Astrocyte (in vitro differentiated cells and primary cell): ENCODE measurements at regions not wholly inside any gene's neighbourhood (a gene's known extent, or its start where the extent isn't known, plus 50 kb on each side); places are given as distances from the start of the nearest gene placed in this dataset.
"Not testable (repeated sequence)": the region's sequence is repeated elsewhere in the genome, so short reads cannot be mapped to it uniquely, and the experiment has no call there.

ENCODE experiments used
- DNase-seq: peaks from one replicate; pipeline ENCODE4 v3.0.0-alpha.2; 2010; ENCODE audit warnings: low read depth
- FAIRE-seq: peaks from 2 replicates; lab custom pipeline; 2011; peaks lifted over from hg19 to GRCh38; lab: Jason Lieb, UNC
- H2AFZ ChIP-seq: 2 replicates; pipeline ENCODE4 v1.6.0; 2012; ENCODE audit warnings: low read depth, low read length, inconsistent platforms
- H3K27ac ChIP-seq: 2 replicates; pipeline ENCODE4 v1.5.1; 2011; ENCODE audit warnings: low read depth, low read length, inconsistent platforms
- H3K27me3 ChIP-seq: 2 replicates; pipeline ENCODE4 v1.6.0; 2011; ENCODE audit warnings: low read length, inconsistent platforms; ENCODE audit not compliant: insufficient read depth
- H3K36me3 ChIP-seq: 2 replicates; pipeline ENCODE4 v1.5.1; 2011; ENCODE audit warnings: low read length, inconsistent platforms; ENCODE audit not compliant: insufficient read depth
- H3K4me1 ChIP-seq: 2 replicates; pipeline ENCODE4 v1.5.1; 2011; ENCODE audit warnings: low read length, inconsistent platforms; ENCODE audit not compliant: insufficient read depth
- H3K4me2 ChIP-seq: 2 replicates; pipeline ENCODE4 v1.6.0; 2012; ENCODE audit warnings: low read length, inconsistent platforms
- H3K4me3 ChIP-seq: 2 replicates; pipeline ENCODE4 v1.5.1; 2011; ENCODE audit warnings: low read depth, mild to moderate bottlenecking, low read length, inconsistent platforms; ENCODE audit not compliant: insufficient read depth
- H3K79me2 ChIP-seq: 2 replicates; pipeline ENCODE4 v1.6.0; 2012; ENCODE audit warnings: mild to moderate bottlenecking, low read length, inconsistent platforms; ENCODE audit not compliant: insufficient read depth
- H3K9ac ChIP-seq: 2 replicates; pipeline ENCODE4 v1.6.0; 2012; ENCODE audit warnings: mild to moderate bottlenecking, low read length, inconsistent platforms
- H3K9me3 ChIP-seq: 2 replicates; pipeline ENCODE4 v1.5.1; 2012; ENCODE audit warnings: low read depth, mild to moderate bottlenecking, low read length, inconsistent platforms; ENCODE audit not compliant: insufficient read depth
- H4K20me1 ChIP-seq: 2 replicates; pipeline ENCODE4 v1.6.0; 2012; ENCODE audit warnings: low read length, inconsistent platforms; ENCODE audit not compliant: insufficient read depth
- H3K27ac Mint-ChIP-seq: one replicate; pipeline ENCODE4 v1.8.0; 2021; ENCODE audit warnings: mild to moderate bottlenecking, mixed read lengths; ENCODE audit not compliant: unreplicated experiment
- H3K27me3 Mint-ChIP-seq: one replicate; pipeline ENCODE4 v1.8.0; 2021; ENCODE audit warnings: low read depth, mixed read lengths; ENCODE audit not compliant: unreplicated experiment
- H3K36me3 Mint-ChIP-seq: one replicate; pipeline ENCODE4 v1.8.0; 2021; ENCODE audit warnings: low read depth, mixed read lengths; ENCODE audit not compliant: unreplicated experiment
- H3K4me1 Mint-ChIP-seq: one replicate; pipeline ENCODE4 v1.8.0; 2021; ENCODE audit warnings: low read depth, mixed read lengths; ENCODE audit not compliant: unreplicated experiment
- H3K4me3 Mint-ChIP-seq: one replicate; pipeline ENCODE4 v1.8.0; 2021; ENCODE audit warnings: mild to moderate bottlenecking, moderate library complexity, mixed read lengths; ENCODE audit not compliant: unreplicated experiment
- H3K9me3 Mint-ChIP-seq: one replicate; pipeline ENCODE4 v1.8.0; 2021; ENCODE audit warnings: mild to moderate bottlenecking, mixed read lengths; ENCODE audit not compliant: unreplicated experiment
- CTCF ChIP-seq: IDR thresholded peaks from 2 replicates; pipeline ENCODE4 v1.5.1; 2011; ENCODE audit warnings: low read depth, mild to moderate bottlenecking, inconsistent platforms, low read length, moderate library complexity; ENCODE audit not compliant: insufficient read depth
- EZH2 ChIP-seq: IDR thresholded peaks from 2 replicates; pipeline ENCODE4 v1.6.1; 2012; ENCODE audit warnings: mild to moderate bottlenecking, low read length, inconsistent platforms; ENCODE audit not compliant: insufficient read depth

GRCh38 chr16:29254676-29255495 lies 151.6 kb downstream of the NPIPB11 start:
- no peak overlapping the region for H3K9ac ChIP-seq
- no peaks in the 10 kb centered on the region for H3K9me3 ChIP-seq
- TF ChIP-seq CTCF (no peak), EZH2 (no peak)
- no peaks in the 10 kb centered on the region for H3K27me3 ChIP-seq
- H3K4me1 ChIP-seq: peaks cover 2% of the 10 kb centered on the region
- H3K4me2 ChIP-seq: no peak overlapping the region
- H3K79me2 ChIP-seq: no peaks in the 10 kb centered on the region
- H3K4me3 Mint-ChIP-seq: no peak overlapping the region
- no peaks in the 10 kb centered on the region for H3K36me3 Mint-ChIP-seq
- no peaks in the 10 kb centered on the region for H3K4me1 Mint-ChIP-seq
- H3K27me3 Mint-ChIP-seq: peaks cover 4% of the 10 kb centered on the region
- no peak for FAIRE-seq
- peaks cover 4% of the 10 kb centered on the region for H3K9me3 Mint-ChIP-seq
- H3K27ac Mint-ChIP-seq: no peak overlapping the region
- no peak overlapping the region for H2AFZ ChIP-seq
- H3K4me3 ChIP-seq: no peak overlapping the region
- H4K20me1 ChIP-seq: no peaks in the 10 kb centered on the region
- no peaks in the 10 kb centered on the region for H3K36me3 ChIP-seq
- DNase-seq: no peak
- no peak overlapping the region for H3K27ac ChIP-seq

- H2AFZ ChIP-seq, H4K20me1 ChIP-seq, H3K4me3 Mint-ChIP-seq, H3K27me3 Mint-ChIP-seq, H3K36me3 Mint-ChIP-seq, H3K4me3 ChIP-seq, H3K27ac Mint-ChIP-seq, H3K36me3 ChIP-seq, H3K27me3 ChIP-seq, H3K27ac ChIP-seq, DNase-seq, H3K4me1 ChIP-seq, FAIRE-seq, H3K4me1 Mint-ChIP-seq, H3K9me3 Mint-ChIP-seq, H3K9ac ChIP-seq, H3K79me2 ChIP-seq, H3K4me2 ChIP-seq, H3K9me3 ChIP-seq: not testable (repeated sequence)
Observed at GRCh38 chr16:29253716-29254590, 152.6 kb downstream of the NPIPB11 start.

GRCh38 chr16:29253066-29253590 lies 153.4 kb downstream of the NPIPB11 start:
- not testable (repeated sequence) for H3K9me3 Mint-ChIP-seq, H3K27me3 Mint-ChIP-seq, H3K4me2 ChIP-seq, H3K4me3 ChIP-seq, H3K4me1 Mint-ChIP-seq, H3K27ac ChIP-seq, H3K4me3 Mint-ChIP-seq, H3K9me3 ChIP-seq, H3K27ac Mint-ChIP-seq, H3K27me3 ChIP-seq, H3K36me3 Mint-ChIP-seq, H3K9ac ChIP-seq, H3K36me3 ChIP-seq, H2AFZ ChIP-seq, H3K4me1 ChIP-seq, H3K79me2 ChIP-seq, FAIRE-seq, DNase-seq, H4K20me1 ChIP-seq

- not testable (repeated sequence) for FAIRE-seq, H3K4me3 ChIP-seq, H3K27me3 ChIP-seq, H3K9ac ChIP-seq, H3K36me3 Mint-ChIP-seq, H4K20me1 ChIP-seq, H3K79me2 ChIP-seq, H3K4me3 Mint-ChIP-seq, H3K9me3 Mint-ChIP-seq, H3K4me1 ChIP-seq, H3K27me3 Mint-ChIP-seq, H3K4me2 ChIP-seq, H3K27ac ChIP-seq, DNase-seq, H3K9me3 ChIP-seq, H3K4me1 Mint-ChIP-seq, H3K27ac Mint-ChIP-seq, H3K36me3 ChIP-seq, H2AFZ ChIP-seq
Observed at GRCh38 chr16:29252311-29252710, 154.2 kb downstream of the NPIPB11 start.

- not testable (repeated sequence) for H3K4me1 Mint-ChIP-seq, H3K27me3 Mint-ChIP-seq, H3K9ac ChIP-seq, H4K20me1 ChIP-seq, H3K27me3 ChIP-seq, H3K79me2 ChIP-seq, DNase-seq, H3K4me3 Mint-ChIP-seq, H3K36me3 ChIP-seq, FAIRE-seq, H3K4me3 ChIP-seq, H3K4me1 ChIP-seq, H2AFZ ChIP-seq, H3K4me2 ChIP-seq, H3K27ac Mint-ChIP-seq, H3K27ac ChIP-seq, H3K9me3 ChIP-seq, H3K36me3 Mint-ChIP-seq
- peaks cover 14% of the 10 kb centered on the region for H3K9me3 Mint-ChIP-seq
Observed at GRCh38 chr16:29251571-29252011, 154.9 kb downstream of the NPIPB11 start.
